SJSA1 (cell line): ENCODE measurements at regions not wholly inside any gene's neighbourhood (a gene's known extent, or its start where the extent isn't known, plus 50 kb on each side); places are given as distances from the start of the nearest gene placed in this dataset.

Source experiments
- DNase-seq, 2 experiments: peaks; one replicate each; pipeline ENCODE4 v3.0.0-alpha.2; 2015 to 2020; ENCODE audit warnings: low spot score in 2 of 2, low read depth in 1 of 2
- H3K27ac ChIP-seq: fragments of 250-450 bp; sonication (Bioruptor Pico); 2 replicates; pipeline ENCODE4 v1.5.1; 2020; ENCODE audit warnings: mild to moderate bottlenecking, moderate library complexity
- H3K27me3 ChIP-seq: fragments of 250-450 bp; sonication (Bioruptor Pico); replicated peaks from 2 replicates; pipeline ENCODE4 v1.5.1; 2020; ENCODE audit warnings: mild to moderate bottlenecking, moderate library complexity
- H3K36me3 ChIP-seq: fragments of 250-450 bp; sonication (Bioruptor Pico); 2 replicates; pipeline ENCODE4 v1.5.1; 2020; ENCODE audit warnings: mild to moderate bottlenecking
- H3K4me1 ChIP-seq: fragments of 250-450 bp; sonication (Bioruptor Pico); replicated peaks from 2 replicates; pipeline ENCODE4 v1.6.1; 2021; ENCODE audit warnings: mild to moderate bottlenecking
- H3K4me3 ChIP-seq: fragments of 250-450 bp; sonication (Bioruptor Pico); 2 replicates; pipeline ENCODE4 v1.5.1; 2020; ENCODE audit warnings: mild to moderate bottlenecking
- H3K9me3 ChIP-seq: fragments of 250-450 bp; sonication (Bioruptor Pico); replicated peaks from 2 replicates; pipeline ENCODE4 v1.5.1; 2020; ENCODE audit warnings: mild to moderate bottlenecking

- no peak for DNase-seq
- no peaks in the 10 kb centered on the region for H3K27me3 ChIP-seq
These were observed 192.7 kb upstream of the NWD2 start for GRCh38 chr4:37051866-37052265.

GRCh38 chr4:37054531-37055077 is 189.9 kb upstream of the NWD2 start:
- Histone ChIP-seq H3K27ac (no peak overlapping the region), H3K9me3 (no peaks in the 10 kb centered on the region), H3K4me3 (no peak overlapping the region), H3K4me1 (no peaks in the 10 kb centered on the region), H3K27me3 (no peaks in the 10 kb centered on the region), H3K36me3 (no peaks in the 10 kb centered on the region)
- no peak for DNase-seq

More at GRCh38 chr4:37051866-37052265, 192.7 kb upstream of the NWD2 start:
- Histone ChIP-seq H3K4me1 (no peaks in the 10 kb centered on the region), H3K36me3 (no peaks in the 10 kb centered on the region), H3K27ac (no peak overlapping the region), H3K4me3 (no peak overlapping the region), H3K9me3 (no peaks in the 10 kb centered on the region)

- no peaks in the 10 kb centered on the region for H3K36me3 ChIP-seq
- H3K4me3 ChIP-seq = no peak overlapping the region
- no peaks in the 10 kb centered on the region for H3K4me1 ChIP-seq
- H3K27ac ChIP-seq = no peak overlapping the region
- no peak for DNase-seq
- H3K27me3 ChIP-seq = no peaks in the 10 kb centered on the region
- H3K9me3 ChIP-seq = no peaks in the 10 kb centered on the region
These were observed 185.7 kb upstream of the NWD2 start for GRCh38 chr4:37058826-37059225.

- no peaks in the 10 kb centered on the region for H3K4me1 ChIP-seq
- no peaks in the 10 kb centered on the region for H3K36me3 ChIP-seq
- no peak overlapping the region for H3K27ac ChIP-seq
- H3K9me3 ChIP-seq = no peaks in the 10 kb centered on the region
- no peak overlapping the region for H3K4me3 ChIP-seq
- no peaks in the 10 kb centered on the region for H3K27me3 ChIP-seq
- DNase-seq = no peak
These were observed 178.4 kb upstream of the NWD2 start for GRCh38 chr4:37066159-37066558.

GRCh38 chr4:37068580-37068979 is 176.0 kb upstream of the NWD2 start:
- no peak for DNase-seq
- H3K4me3 ChIP-seq = no peak overlapping the region
- H3K36me3 ChIP-seq = no peaks in the 10 kb centered on the region
- no peaks in the 10 kb centered on the region for H3K27me3 ChIP-seq
- H3K4me1 ChIP-seq = no peaks in the 10 kb centered on the region
- H3K9me3 ChIP-seq = no peaks in the 10 kb centered on the region
- no peak overlapping the region for H3K27ac ChIP-seq

GRCh38 chr4:37070041-37070440 is 174.5 kb upstream of the NWD2 start:
- H3K27ac ChIP-seq = no peak overlapping the region
- no peaks in the 10 kb centered on the region for H3K9me3 ChIP-seq
- no peaks in the 10 kb centered on the region for H3K36me3 ChIP-seq
- no peak overlapping the region for H3K4me3 ChIP-seq
- no peaks in the 10 kb centered on the region for H3K4me1 ChIP-seq
- DNase-seq = no peak
- no peaks in the 10 kb centered on the region for H3K27me3 ChIP-seq

GRCh38 chr4:37071576-37071975 is 173.0 kb upstream of the NWD2 start:
- no peaks in the 10 kb centered on the region for H3K4me1 ChIP-seq
- no peak for DNase-seq
- H3K27ac ChIP-seq = no peak overlapping the region
- H3K4me3 ChIP-seq = no peak overlapping the region
- H3K36me3 ChIP-seq = no peaks in the 10 kb centered on the region
- no peaks in the 10 kb centered on the region for H3K9me3 ChIP-seq
- H3K27me3 ChIP-seq = no peaks in the 10 kb centered on the region

GRCh38 chr4:37073226-37073840 is 171.2 kb upstream of the NWD2 start:
- H3K27me3 ChIP-seq = no peaks in the 10 kb centered on the region
- no peaks in the 10 kb centered on the region for H3K36me3 ChIP-seq
- no peak for DNase-seq
- H3K4me1 ChIP-seq = no peaks in the 10 kb centered on the region
- no peaks in the 10 kb centered on the region for H3K9me3 ChIP-seq
- H3K4me3 ChIP-seq = no peak overlapping the region
- H3K27ac ChIP-seq = no peak overlapping the region

GRCh38 chr4:37082912-37083311 is 161.6 kb upstream of the NWD2 start:
- no peaks in the 10 kb centered on the region for H3K4me1 ChIP-seq
- DNase-seq = no peak
- H3K4me3 ChIP-seq = no peak overlapping the region
- no peaks in the 10 kb centered on the region for H3K9me3 ChIP-seq
- no peak overlapping the region for H3K27ac ChIP-seq
- no peaks in the 10 kb centered on the region for H3K27me3 ChIP-seq
- no peaks in the 10 kb centered on the region for H3K36me3 ChIP-seq

GRCh38 chr4:37095925-37096324 is 148.6 kb upstream of the NWD2 start:
- Histone ChIP-seq H3K4me3 (no peak overlapping the region), H3K27ac (no peak overlapping the region), H3K4me1 (no peaks in the 10 kb centered on the region), H3K36me3 (no peaks in the 10 kb centered on the region), H3K27me3 (no peaks in the 10 kb centered on the region), H3K9me3 (no peaks in the 10 kb centered on the region)
- DNase-seq = no peak

GRCh38 chr4:37101182-37101581 is 143.4 kb upstream of the NWD2 start:
- Histone ChIP-seq H3K27ac (no peak overlapping the region), H3K27me3 (no peaks in the 10 kb centered on the region), H3K4me3 (no peak overlapping the region), H3K9me3 (no peaks in the 10 kb centered on the region), H3K36me3 (no peaks in the 10 kb centered on the region), H3K4me1 (no peaks in the 10 kb centered on the region)
- no peak for DNase-seq

GRCh38 chr4:37101686-37102085 is 142.9 kb upstream of the NWD2 start:
- Histone ChIP-seq H3K27me3 (no peaks in the 10 kb centered on the region), H3K9me3 (no peaks in the 10 kb centered on the region), H3K27ac (no peak overlapping the region), H3K36me3 (no peaks in the 10 kb centered on the region), H3K4me3 (no peak overlapping the region), H3K4me1 (no peaks in the 10 kb centered on the region)
- DNase-seq = no peak

- Histone ChIP-seq H3K27ac (no peak overlapping the region), H3K36me3 (no peaks in the 10 kb centered on the region), H3K4me1 (no peaks in the 10 kb centered on the region), H3K4me3 (no peak overlapping the region), H3K9me3 (no peaks in the 10 kb centered on the region), H3K27me3 (no peaks in the 10 kb centered on the region)
- no peak for DNase-seq
These were observed 134.8 kb upstream of the NWD2 start for GRCh38 chr4:37109756-37110155.

GRCh38 chr4:37124800-37125199 is 119.7 kb upstream of the NWD2 start:
- DNase-seq = no peak
- Histone ChIP-seq H3K27me3 (no peaks in the 10 kb centered on the region), H3K4me1 (no peaks in the 10 kb centered on the region), H3K9me3 (no peaks in the 10 kb centered on the region), H3K4me3 (no peak overlapping the region), H3K36me3 (no peaks in the 10 kb centered on the region), H3K27ac (no peak overlapping the region)

- H3K9me3 ChIP-seq = no peaks in the 10 kb centered on the region
- no peak overlapping the region for H3K27ac ChIP-seq
- no peaks in the 10 kb centered on the region for H3K36me3 ChIP-seq
- H3K4me1 ChIP-seq = no peaks in the 10 kb centered on the region
- H3K4me3 ChIP-seq = no peak overlapping the region
- no peaks in the 10 kb centered on the region for H3K27me3 ChIP-seq
- DNase-seq = no peak
These were observed 118.5 kb upstream of the NWD2 start for GRCh38 chr4:37126051-37126450.
